Prostate gland (tissue), 2 donors: ENCODE measurements at regions not wholly inside any gene's neighbourhood (a gene's known extent, or its start where the extent isn't known, plus 50 kb on each side); places are given as distances from the start of the nearest gene placed in this dataset.

Experiments
- DNase-seq: peaks from one replicate; pipeline ENCODE4 v3.0.0-alpha.2; 2019; ENCODE audit warnings: low spot score
- H3K27ac ChIP-seq, 2 donors: fragments of 200-600 bp; sonication (generic); 2 replicates each; pipeline ENCODE4 v1.5.1; 2017 to 2019
- H3K27me3 ChIP-seq: fragments of 200-600 bp; sonication (generic); replicated peaks from 2 replicates; pipeline ENCODE4 v1.5.1; 2019; ENCODE audit not compliant: insufficient read depth
- H3K36me3 ChIP-seq, 2 donors: fragments of 200-600 bp; sonication (generic); 1 replicate in 1 of 2; 2 replicates in 1 of 2; pipeline versions ENCODE4 v1.5.1 to v1.8.1; 2017 to 2019
- H3K4me1 ChIP-seq: fragments of 200-600 bp; sonication (generic); replicated peaks from 2 replicates; pipeline ENCODE4 v1.5.1; 2019
- H3K4me3 ChIP-seq, 2 donors: fragments of 200-600 bp; sonication (generic); 2 replicates each; pipeline ENCODE4 v1.5.1; 2017 to 2019
- H3K9me3 ChIP-seq: fragments of 200-600 bp; sonication (generic); 2 replicates; pipeline ENCODE4 v1.5.1; 2017
- POLR2A ChIP-seq: fragments of 450-650 bp; IDR thresholded peaks from one replicate; pipeline ENCODE4 v1.6.1; 2016; ENCODE audit warnings: antibody characterized with exemption, mild to moderate bottlenecking
- POLR2AphosphoS5 ChIP-seq: sonication (generic); formaldehyde crosslinking; IDR thresholded peaks from one replicate; pipeline ENCODE4 v1.6.1; 2017; ENCODE audit warnings: antibody characterized with exemption
- WGBS: methylation state at CpG from one replicate; pipeline ENCODE4 v1.1.5; 2018; 5-methylcytosine and 5-hydroxymethylcytosine counted together
- intact Hi-C: fragments of 100-400 bp; cut with DNase I; formaldehyde crosslinking; loops from one replicate; pipeline ENCODE4 v1.14.2; 2022
- TF ChIP-seq, protein P1 (sequence below), 4 experiments: fragments of 200-600 bp in 2 of 4; fragments of 450-650 bp in 2 of 4; sonication (generic) in 2 of 4; IDR thresholded peaks; 1 replicate in 3 of 4; 2 replicates in 1 of 4; pipeline ENCODE4 v1.5.1; 2016 to 2019; ENCODE audit warnings: antibody characterized with exemption in 4 of 4, mild to moderate bottlenecking in 2 of 4, moderate library complexity in 2 of 4

GRCh38 chr3:154571553-154572226, 141.7 kb upstream of the GPR149 start:
- DNase-seq: no peak
- no peak for TF ChIP-seq POLR2A
- TF ChIP-seq POLR2AphosphoS5: no peak
- TF ChIP-seq, protein P1, sequence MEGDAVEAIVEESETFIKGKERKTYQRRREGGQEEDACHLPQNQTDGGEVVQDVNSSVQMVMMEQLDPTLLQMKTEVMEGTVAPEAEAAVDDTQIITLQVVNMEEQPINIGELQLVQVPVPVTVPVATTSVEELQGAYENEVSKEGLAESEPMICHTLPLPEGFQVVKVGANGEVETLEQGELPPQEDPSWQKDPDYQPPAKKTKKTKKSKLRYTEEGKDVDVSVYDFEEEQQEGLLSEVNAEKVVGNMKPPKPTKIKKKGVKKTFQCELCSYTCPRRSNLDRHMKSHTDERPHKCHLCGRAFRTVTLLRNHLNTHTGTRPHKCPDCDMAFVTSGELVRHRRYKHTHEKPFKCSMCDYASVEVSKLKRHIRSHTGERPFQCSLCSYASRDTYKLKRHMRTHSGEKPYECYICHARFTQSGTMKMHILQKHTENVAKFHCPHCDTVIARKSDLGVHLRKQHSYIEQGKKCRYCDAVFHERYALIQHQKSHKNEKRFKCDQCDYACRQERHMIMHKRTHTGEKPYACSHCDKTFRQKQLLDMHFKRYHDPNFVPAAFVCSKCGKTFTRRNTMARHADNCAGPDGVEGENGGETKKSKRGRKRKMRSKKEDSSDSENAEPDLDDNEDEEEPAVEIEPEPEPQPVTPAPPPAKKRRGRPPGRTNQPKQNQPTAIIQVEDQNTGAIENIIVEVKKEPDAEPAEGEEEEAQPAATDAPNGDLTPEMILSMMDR (IDR thresholded peaks at IDR 0.05): no peak
- WGBS: 57% methylated on average over 4 of the region's 4 CpGs
- H3K4me1 ChIP-seq: no peaks in the 10 kb centered on the region
- intact Hi-C loops: no loop called here
- no peaks in the 10 kb centered on the region for H3K36me3 ChIP-seq
- H3K27me3 ChIP-seq: no peaks in the 10 kb centered on the region
- no peak overlapping the region for H3K27ac ChIP-seq
- no peaks in the 10 kb centered on the region for H3K9me3 ChIP-seq
- no peak overlapping the region for H3K4me3 ChIP-seq

DNA sequence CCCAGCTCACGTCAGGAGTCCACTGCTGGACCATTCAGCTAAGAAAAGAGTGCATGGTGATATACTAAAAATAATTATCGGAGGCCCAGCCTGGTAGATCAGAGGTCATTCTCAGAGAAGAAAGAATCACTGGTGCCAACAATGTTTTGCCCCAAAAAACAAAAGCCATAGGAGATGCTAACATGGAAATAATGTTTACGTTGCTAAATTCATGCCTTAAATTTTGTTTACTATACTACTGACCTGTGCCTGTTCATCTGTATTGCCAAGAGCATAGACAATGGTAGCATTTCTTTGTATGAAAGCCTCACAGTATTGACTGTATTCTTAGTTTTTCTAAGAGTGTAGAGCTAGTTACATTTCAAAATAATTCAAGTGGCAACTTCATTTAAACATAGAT, 138.1 kb upstream of the GPR149 start:
- Histone ChIP-seq H3K36me3 (no peaks in the 10 kb centered on the region), H3K27me3 (no peaks in the 10 kb centered on the region), H3K27ac (no peak overlapping the region), H3K9me3 (no peaks in the 10 kb centered on the region), H3K4me3 (no peak overlapping the region), H3K4me1 (no peaks in the 10 kb centered on the region)
- 82% methylated on average over 3 of the region's 3 CpGs for WGBS
- DNase-seq: no peak
- intact Hi-C loops: no loop called here
- TF ChIP-seq, protein P1 (IDR thresholded peaks at IDR 0.05): no peak
- TF ChIP-seq POLR2A: no peak
- no peak for TF ChIP-seq POLR2AphosphoS5

DNA sequence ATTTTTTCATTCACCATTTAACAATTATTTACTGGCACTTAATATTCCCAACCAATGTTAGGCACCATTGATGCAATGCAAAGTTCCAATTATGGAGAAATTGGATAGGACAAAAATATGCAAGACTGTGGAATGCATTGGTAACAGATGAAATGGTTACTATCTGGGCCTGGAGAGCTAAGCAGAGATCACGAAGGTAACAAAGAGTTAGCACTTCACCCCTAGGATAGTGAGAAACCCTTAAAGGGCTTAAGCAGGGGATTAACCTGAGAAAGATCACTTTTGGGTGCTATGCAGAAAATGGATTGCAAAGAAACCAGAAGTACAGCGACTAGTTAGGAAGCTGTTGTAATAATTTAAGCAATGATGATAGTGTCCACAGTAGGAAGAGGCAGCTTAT, 129.6 kb upstream of the GPR149 start:
- TF ChIP-seq POLR2A (no peak), POLR2AphosphoS5 (no peak)
- TF ChIP-seq, protein P1 (IDR thresholded peaks at IDR 0.05): no peak
- Histone ChIP-seq H3K4me3 (no peak overlapping the region), H3K4me1 (no peaks in the 10 kb centered on the region), H3K36me3 (no peaks in the 10 kb centered on the region), H3K9me3 (no peaks in the 10 kb centered on the region), H3K27ac (no peak overlapping the region), H3K27me3 (no peaks in the 10 kb centered on the region)
- intact Hi-C loops: no loop called here
- 90% methylated on average over 2 of the region's 2 CpGs for WGBS
- no peak for DNase-seq

GRCh38 chr3:154552338-154552737, 122.3 kb upstream of the GPR149 start:
- TF ChIP-seq POLR2A (no peak), POLR2AphosphoS5 (no peak)
- TF ChIP-seq, protein P1 (IDR thresholded peaks at IDR 0.05): no peak
- H3K4me3 ChIP-seq: no peak overlapping the region
- H3K36me3 ChIP-seq: no peaks in the 10 kb centered on the region
- intact Hi-C loops: no loop called here
- 10% methylated on average over 1 of the region's 1 CpG for WGBS
- no peak for DNase-seq
- no peaks in the 10 kb centered on the region for H3K4me1 ChIP-seq
- H3K27ac ChIP-seq: no peak overlapping the region
- H3K9me3 ChIP-seq: no peaks in the 10 kb centered on the region
- no peaks in the 10 kb centered on the region for H3K27me3 ChIP-seq

- no peak overlapping the region for H3K27ac ChIP-seq
- H3K36me3 ChIP-seq: no peaks in the 10 kb centered on the region
- DNase-seq: no peak
- intact Hi-C loops: no loop called here
- no peaks in the 10 kb centered on the region for H3K4me1 ChIP-seq
- H3K27me3 ChIP-seq: no peaks in the 10 kb centered on the region
- no peak overlapping the region for H3K4me3 ChIP-seq
- TF ChIP-seq POLR2AphosphoS5 (no peak), POLR2A (no peak)
- TF ChIP-seq, protein P1 (IDR thresholded peaks at IDR 0.05): no peak
- H3K9me3 ChIP-seq: no peaks in the 10 kb centered on the region
- 72% methylated on average over 3 of the region's 3 CpGs for WGBS
These were observed 119.4 kb upstream of the GPR149 start for GRCh38 chr3:154549391-154549790.
